ENCODE measurements at regions not wholly inside any gene's neighbourhood (a gene's known extent, or its start where the extent isn't known, plus 50 kb on each side); places are given as distances from the start of the nearest gene placed in this dataset.

GRCh38 chr4:26206339-26206738 lies 114.5 kb upstream of the RBPJ start:
- TF ChIP-seq, protein P1, sequence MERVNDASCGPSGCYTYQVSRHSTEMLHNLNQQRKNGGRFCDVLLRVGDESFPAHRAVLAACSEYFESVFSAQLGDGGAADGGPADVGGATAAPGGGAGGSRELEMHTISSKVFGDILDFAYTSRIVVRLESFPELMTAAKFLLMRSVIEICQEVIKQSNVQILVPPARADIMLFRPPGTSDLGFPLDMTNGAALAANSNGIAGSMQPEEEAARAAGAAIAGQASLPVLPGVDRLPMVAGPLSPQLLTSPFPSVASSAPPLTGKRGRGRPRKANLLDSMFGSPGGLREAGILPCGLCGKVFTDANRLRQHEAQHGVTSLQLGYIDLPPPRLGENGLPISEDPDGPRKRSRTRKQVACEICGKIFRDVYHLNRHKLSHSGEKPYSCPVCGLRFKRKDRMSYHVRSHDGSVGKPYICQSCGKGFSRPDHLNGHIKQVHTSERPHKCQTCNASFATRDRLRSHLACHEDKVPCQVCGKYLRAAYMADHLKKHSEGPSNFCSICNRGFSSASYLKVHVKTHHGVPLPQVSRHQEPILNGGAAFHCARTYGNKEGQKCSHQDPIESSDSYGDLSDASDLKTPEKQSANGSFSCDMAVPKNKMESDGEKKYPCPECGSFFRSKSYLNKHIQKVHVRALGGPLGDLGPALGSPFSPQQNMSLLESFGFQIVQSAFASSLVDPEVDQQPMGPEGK (CRISPR knock-in tag; IDR thresholded peaks at IDR 0.05; ENCODE audit: borderline replicate concordance) = no peak
- TF ChIP-seq GLIS3 (CRISPR knock-in tag; IDR thresholded peaks at IDR 0.05) (no peak), ZFP3 (CRISPR knock-in tag; IDR thresholded peaks at IDR 0.05) (no peak), SNAI2 (CRISPR knock-in tag; IDR thresholded peaks at IDR 0.05) (no peak), ARNTL (CRISPR knock-in tag; IDR thresholded peaks at IDR 0.05; ENCODE audit: borderline replicate concordance, low read depth) (no peak), ZNF70 (CRISPR knock-in tag; IDR thresholded peaks at IDR 0.05) (no peak), ZNF8 (CRISPR knock-in tag; IDR thresholded peaks at IDR 0.05) (no peak), TCF4 (CRISPR knock-in tag; IDR thresholded peaks at IDR 0.05; ENCODE audit: borderline replicate concordance) (no peak), TOX (CRISPR knock-in tag; IDR thresholded peaks at IDR 0.05; ENCODE audit: borderline replicate concordance) (no peak), ZFP30 (CRISPR knock-in tag; IDR thresholded peaks at IDR 0.05) (no peak)
- TF ChIP-seq, protein P2, sequence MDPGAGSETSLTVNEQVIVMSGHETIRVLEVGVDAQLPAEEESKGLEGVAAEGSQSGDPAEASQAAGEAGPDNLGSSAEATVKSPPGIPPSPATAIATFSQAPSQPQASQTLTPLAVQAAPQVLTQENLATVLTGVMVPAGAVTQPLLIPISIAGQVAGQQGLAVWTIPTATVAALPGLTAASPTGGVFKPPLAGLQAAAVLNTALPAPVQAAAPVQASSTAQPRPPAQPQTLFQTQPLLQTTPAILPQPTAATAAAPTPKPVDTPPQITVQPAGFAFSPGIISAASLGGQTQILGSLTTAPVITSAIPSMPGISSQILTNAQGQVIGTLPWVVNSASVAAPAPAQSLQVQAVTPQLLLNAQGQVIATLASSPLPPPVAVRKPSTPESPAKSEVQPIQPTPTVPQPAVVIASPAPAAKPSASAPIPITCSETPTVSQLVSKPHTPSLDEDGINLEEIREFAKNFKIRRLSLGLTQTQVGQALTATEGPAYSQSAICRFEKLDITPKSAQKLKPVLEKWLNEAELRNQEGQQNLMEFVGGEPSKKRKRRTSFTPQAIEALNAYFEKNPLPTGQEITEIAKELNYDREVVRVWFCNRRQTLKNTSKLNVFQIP (CRISPR knock-in tag; IDR thresholded peaks at IDR 0.05; ENCODE audit: borderline replicate concordance, low read depth) = no peak
- TF ChIP-seq, protein P3, sequence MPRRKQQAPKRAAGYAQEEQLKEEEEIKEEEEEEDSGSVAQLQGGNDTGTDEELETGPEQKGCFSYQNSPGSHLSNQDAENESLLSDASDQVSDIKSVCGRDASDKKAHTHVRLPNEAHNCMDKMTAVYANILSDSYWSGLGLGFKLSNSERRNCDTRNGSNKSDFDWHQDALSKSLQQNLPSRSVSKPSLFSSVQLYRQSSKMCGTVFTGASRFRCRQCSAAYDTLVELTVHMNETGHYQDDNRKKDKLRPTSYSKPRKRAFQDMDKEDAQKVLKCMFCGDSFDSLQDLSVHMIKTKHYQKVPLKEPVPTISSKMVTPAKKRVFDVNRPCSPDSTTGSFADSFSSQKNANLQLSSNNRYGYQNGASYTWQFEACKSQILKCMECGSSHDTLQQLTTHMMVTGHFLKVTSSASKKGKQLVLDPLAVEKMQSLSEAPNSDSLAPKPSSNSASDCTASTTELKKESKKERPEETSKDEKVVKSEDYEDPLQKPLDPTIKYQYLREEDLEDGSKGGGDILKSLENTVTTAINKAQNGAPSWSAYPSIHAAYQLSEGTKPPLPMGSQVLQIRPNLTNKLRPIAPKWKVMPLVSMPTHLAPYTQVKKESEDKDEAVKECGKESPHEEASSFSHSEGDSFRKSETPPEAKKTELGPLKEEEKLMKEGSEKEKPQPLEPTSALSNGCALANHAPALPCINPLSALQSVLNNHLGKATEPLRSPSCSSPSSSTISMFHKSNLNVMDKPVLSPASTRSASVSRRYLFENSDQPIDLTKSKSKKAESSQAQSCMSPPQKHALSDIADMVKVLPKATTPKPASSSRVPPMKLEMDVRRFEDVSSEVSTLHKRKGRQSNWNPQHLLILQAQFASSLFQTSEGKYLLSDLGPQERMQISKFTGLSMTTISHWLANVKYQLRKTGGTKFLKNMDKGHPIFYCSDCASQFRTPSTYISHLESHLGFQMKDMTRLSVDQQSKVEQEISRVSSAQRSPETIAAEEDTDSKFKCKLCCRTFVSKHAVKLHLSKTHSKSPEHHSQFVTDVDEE (CRISPR knock-in tag; IDR thresholded peaks at IDR 0.05) = no peak
- TF ChIP-seq, protein P4, sequence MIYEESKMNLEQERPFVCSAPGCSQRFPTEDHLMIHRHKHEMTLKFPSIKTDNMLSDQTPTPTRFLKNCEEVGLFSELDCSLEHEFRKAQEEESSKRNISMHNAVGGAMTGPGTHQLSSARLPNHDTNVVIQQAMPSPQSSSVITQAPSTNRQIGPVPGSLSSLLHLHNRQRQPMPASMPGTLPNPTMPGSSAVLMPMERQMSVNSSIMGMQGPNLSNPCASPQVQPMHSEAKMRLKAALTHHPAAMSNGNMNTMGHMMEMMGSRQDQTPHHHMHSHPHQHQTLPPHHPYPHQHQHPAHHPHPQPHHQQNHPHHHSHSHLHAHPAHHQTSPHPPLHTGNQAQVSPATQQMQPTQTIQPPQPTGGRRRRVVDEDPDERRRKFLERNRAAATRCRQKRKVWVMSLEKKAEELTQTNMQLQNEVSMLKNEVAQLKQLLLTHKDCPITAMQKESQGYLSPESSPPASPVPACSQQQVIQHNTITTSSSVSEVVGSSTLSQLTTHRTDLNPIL (CRISPR knock-in tag; IDR thresholded peaks at IDR 0.05; ENCODE audit: low read depth) = no peak
